CD4-positive, alpha-beta T cell treated with Interleukin-17A for 4 hours (primary cell): ENCODE measurements at regions not wholly inside any gene's neighbourhood (a gene's known extent, or its start where the extent isn't known, plus 50 kb on each side); places are given as distances from the start of the nearest gene placed in this dataset.
"Not testable (repeated sequence)": the region's sequence is repeated elsewhere in the genome, so short reads cannot be mapped to it uniquely, and the experiment has no call there.

ENCODE experiments used
- DNase-seq: peaks from one replicate; pipeline ENCODE4 v3.0.0-alpha.2; 2020; ENCODE audit warnings: mixed read lengths

DNA sequence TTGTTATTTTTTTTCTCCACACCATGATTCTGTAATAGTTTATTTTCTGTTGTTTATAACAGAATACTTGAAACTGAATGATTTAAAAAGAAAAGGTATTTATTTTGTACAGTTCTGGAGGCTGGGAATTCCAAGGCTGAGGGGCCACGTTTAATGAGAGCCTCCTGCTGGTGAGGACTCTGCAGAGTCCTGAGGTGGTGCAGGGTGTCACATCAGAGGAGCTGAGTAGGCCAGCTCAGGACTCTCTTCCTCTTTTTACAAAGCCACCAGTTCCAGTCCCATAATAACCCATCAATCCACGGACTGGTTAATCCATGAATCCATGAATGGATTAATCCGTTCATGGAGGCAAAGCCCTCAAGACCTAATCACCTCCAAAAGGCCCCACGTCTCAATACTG is 71.6 kb downstream of the TFAP2A start:
- no peak for DNase-seq

DNA sequence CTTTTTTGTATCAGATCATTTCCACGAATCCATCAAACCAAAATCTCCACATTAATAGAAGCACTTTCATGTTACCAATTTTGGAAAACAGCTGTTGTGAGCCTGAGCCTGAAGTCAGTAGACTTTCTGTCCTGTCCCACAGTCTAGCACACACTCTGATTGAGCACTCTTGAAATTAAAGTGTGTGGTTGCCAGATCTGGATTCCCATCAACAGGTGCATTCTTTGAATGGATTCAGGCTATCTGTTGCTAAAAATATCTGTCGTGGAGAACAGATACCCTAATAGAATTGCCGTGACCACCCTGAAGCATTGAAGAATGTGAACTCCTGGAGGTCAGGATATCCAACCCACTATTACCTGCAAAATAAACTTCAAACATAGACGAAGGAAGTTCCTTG is 73.3 kb downstream of the TFAP2A start:
- DNase-seq = no peak

DNA sequence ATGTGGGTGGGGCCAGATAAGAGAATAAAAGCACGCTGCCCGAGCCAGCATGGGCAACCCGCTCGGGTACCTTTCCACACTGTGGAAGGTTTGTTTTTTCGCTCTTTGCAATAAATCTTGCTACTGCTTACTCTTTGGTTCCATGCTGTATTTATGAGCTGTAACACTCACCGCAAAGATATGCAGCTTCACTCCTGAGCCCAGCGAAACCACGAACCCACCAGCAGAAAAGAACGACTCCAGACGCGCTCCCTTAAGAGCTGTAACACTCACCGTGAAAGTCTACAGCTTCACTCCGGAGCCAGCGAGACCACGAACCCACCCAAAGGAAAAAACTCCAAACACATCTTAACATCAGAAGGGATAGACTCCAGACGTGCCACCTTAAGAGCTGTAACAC is 76.7 kb downstream of the TFAP2A start:
- DNase-seq = no peak

DNA sequence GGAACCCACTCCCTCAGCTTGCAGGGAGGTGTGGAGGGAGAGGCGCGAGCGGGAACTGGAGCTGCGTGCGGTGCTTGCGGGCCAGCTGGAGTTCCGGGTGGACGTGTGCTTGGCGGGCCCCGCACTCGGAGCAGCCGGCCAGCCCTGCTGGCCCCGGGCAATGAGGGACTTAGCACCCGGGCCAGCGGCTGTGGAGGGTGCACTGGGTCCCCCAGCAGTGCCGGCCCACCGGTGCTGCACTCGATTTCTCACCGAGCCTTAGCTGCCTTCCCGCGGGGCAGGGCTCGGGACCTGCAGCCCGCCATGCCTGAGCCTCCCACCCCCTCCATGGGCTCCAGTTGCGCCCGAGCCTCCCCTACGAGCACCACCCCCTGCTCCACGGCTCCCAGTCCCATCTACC is 77.5 kb downstream of the TFAP2A start:
- DNase-seq = not testable (repeated sequence)

DNA sequence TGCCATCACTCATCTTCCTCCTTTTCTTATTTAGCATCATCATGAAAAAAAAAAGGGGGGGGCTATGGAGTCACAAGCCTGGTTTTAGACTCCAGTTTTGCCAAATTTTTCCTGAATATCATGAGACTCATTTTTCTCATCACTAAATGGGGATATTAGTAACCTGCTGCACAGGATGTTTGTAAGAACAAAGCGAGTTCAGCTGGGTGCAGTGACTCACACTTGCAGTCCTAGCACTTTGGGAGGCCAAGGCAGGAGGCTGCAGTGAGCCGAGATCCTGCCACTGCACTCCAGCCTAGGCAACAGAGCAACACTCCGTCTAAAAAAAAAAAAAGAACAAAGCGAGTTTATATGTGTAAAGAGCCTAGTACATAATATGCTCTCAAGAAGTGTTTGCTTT is 82.8 kb downstream of the TFAP2A start:
- DNase-seq = no peak

DNA sequence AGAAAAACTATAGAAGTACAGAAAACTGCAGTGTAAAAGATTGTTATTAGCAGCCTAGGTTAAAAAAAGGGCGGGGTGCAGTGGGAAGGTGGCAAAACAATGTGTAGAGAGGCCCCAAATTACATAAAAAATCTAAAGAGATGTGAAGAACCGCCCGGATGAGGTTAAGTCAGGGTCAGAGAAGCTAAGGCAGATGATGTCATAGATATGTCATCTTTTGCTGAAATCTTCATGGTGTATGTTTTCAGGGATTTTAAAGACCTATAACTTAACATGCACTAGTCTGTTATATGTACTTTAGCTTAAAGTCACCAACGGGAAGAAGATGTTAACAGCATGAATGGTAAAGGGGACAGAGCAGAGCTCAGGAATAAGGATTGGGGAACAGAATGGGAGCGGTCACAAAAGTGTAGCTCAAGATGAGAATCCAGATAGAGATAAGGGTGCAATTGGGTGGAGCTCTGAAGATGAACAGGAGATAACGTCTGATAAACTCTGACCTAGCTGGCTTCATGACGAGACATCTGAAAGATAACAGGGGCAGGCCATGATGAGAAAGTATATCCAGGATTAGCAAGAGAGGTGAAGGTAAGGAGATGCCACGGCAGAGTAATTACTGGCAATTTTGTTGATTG is 83.4 kb downstream of the TFAP2A start:
- DNase-seq = no peak

DNA sequence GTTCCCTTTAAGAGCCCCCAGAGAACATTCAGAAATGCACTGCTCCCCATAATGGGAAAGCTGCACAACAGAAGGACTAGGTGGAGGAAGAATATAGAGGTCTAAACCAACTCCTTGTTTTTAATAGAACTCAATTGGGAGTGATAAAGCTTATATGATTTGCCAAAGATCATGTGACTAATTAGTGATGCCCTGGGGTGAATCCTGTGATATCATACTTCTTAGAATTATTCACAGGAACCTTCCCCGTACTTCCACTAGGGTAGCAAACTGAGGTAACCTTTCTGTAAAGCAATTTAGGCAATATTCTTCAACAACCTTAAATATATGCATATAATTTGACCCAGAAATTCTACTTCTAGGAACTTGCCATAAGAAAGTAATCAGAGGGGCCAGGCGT is 84.4 kb downstream of the TFAP2A start:
- DNase-seq = no peak

DNA sequence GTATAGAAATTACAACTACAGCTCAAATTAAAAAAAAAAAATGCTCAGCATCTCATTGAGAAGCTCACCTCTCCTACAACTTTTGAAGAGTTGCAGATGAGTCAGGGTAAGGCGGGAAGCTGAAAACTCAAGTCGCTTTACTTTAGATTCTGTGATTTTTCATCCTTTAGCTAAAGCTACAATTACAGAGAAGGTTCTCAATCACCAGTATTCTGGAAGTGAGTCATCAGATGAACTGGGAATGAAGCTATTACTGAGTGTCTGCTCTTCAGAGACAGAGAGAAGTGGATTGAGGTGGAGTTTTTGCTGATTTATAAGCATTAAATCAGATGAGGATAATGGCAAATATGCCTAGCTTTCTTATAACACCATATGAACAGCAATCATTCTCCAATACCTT is 91.9 kb downstream of the TFAP2A start:
- no peak for DNase-seq

DNA sequence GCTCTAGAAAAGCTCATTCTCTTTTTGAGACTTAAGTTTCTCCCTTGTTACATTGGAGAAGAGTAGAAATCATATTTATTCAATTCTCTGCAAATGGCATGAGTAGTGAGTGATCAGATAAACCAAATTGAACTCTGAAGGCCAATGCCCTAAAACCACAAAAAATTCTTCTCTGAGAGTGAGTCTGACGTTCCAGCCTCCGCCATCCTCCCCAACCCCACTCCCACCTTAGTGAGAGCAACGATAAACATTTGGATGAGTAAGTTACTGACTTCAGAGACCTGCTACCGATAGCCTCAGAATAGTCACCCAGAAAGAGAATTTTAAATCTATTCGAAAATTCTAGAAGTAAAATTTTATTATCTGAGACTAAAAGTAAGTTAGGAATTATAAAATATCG is 94.6 kb downstream of the TFAP2A start:
- DNase-seq = no peak

DNA sequence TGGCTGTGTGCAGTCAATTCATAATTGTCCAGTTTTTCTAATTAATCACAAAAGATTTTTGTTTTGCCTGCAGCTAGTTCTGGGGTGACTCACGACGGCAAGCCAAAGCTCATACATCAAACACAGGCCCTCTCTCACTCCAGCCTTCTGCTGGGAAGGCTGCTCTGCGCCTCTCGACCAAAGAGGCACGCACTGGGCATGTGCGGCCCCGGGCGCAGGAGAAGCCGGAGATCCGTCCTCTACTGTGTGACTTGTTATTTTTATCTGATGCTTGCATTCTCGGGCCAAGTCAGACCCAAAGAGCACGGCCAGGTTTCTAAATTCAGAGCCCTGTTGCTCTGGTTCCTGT is 98.5 kb downstream of the TFAP2A start:
- no peak for DNase-seq

DNA sequence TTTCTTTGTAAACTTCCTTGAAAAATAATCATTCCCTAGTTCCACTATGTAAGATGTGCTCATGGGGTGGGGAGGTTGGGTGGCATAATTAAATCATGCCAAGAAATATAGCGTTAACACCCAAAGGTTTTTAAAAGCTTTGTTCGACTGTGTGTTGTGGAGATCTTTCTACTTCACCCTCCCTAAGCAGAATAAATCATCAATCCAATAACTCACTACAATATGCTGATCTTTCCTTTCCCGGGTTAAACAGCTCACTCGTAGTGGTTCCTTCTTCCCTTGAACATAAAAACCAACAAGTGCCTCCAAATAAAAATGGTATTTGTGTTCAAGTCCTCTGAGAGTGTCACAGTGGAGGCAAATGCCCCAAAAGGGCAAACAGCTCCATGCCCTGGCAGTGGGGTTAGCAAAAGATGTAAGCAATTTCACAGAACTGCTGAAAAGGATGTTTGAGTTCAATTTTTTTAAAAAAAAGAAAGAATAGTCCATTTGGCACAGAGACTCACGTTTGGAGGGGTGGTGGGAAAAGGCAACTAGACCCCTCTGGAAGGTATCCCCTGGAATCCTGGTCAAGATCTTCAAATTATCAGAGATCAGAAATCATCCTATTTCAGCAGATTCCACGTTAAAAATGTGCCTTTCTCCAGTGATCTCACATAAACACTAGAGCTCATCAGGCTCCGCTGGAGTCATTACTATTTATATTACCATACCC is 99.1 kb downstream of the TFAP2A start:
- DNase-seq = no peak

DNA sequence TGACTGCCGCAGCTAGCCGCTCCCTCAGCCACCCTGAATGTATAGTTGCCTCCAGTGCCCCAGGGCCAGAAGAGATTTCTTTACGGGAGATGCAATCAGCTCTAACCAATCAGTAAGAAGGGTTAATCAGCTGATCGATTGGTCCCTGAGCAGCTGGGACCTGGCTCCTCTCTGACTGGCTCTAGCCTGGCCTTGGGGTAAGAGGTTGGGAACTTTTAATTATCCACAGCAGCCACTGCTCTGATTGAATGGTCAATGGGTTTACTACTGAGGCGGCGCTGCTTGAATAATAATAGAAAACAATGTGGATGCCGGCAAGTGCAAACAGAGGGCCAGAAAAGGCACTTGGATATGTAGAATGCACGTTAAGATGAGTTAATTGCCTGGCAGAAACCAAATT is 99.8 kb downstream of the TFAP2A start:
- no peak for DNase-seq

DNA sequence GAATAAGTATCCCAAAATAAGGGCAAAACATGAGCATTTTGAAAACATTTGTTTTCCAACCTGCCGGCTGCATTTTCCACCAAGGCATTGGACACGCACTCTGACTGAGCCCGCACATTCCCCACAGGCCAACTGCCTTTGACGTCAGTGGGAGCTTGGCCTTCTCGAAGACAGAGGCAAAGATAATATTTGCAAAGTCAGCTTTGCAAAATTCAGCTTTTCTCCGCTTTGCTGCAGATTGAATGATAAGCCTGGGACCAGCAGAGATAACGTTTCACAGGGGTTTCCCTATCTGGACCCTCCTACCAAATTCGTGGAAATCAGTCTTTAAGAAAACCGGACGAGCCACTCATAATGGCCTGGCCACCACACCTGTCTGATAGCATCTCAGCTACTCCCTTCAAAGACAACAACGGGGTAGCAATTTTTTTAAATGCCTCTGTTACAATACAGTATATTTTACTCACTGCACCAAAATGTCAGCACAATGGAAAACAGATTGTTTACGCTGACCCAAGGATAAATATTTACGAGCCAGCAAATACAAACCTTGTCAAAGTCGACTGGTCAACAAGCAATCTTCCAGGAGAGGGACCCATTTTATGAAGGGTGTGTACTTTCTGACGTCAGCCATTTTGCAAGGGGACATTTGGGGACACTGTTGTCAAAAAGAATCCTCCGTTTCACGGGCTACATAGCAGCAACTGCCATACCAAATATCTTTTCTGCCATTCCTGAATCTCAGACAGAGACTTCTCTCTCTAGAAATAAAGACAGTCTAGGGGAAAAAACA is 100.5 kb downstream of the TFAP2A start:
- DNase-seq = no peak

DNA sequence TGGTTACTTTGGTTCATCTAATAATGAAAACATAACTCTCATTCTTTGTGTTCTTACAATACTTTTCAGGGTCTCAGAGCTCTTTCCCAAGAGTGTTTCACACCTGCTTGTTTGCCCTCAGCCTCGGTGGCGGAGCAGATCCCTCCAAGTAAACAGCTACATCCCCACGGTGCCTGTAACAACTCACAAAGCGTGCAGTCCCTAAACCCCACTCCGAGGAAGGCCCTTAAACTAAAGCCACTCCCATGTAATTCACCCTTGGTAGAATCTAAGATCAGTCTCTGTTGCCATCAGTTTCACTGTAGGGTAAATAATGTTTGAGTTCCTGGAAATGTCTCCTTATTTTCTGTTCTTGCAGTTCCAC is 101.1 kb downstream of the TFAP2A start:
- DNase-seq = no peak

DNA sequence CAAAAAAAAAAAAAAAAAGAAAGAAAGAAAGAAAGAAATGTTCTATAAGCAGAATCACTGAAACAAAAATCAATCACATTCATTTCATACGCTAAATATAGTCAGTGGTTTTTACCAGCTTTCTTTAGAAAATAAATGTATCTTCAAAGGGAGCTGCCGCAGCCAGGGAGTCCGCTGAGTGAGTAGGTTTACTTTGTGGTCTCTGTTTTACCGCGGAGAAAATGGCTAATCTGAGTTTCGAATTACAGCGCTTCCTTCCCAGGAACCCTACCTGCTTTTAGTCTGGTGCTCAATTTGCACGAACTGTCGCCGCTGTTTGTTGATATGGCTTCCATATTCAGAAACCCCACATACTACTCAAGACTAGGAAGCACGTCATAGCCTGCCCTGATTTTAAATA is 102.4 kb downstream of the TFAP2A start:
- DNase-seq = no peak

DNA sequence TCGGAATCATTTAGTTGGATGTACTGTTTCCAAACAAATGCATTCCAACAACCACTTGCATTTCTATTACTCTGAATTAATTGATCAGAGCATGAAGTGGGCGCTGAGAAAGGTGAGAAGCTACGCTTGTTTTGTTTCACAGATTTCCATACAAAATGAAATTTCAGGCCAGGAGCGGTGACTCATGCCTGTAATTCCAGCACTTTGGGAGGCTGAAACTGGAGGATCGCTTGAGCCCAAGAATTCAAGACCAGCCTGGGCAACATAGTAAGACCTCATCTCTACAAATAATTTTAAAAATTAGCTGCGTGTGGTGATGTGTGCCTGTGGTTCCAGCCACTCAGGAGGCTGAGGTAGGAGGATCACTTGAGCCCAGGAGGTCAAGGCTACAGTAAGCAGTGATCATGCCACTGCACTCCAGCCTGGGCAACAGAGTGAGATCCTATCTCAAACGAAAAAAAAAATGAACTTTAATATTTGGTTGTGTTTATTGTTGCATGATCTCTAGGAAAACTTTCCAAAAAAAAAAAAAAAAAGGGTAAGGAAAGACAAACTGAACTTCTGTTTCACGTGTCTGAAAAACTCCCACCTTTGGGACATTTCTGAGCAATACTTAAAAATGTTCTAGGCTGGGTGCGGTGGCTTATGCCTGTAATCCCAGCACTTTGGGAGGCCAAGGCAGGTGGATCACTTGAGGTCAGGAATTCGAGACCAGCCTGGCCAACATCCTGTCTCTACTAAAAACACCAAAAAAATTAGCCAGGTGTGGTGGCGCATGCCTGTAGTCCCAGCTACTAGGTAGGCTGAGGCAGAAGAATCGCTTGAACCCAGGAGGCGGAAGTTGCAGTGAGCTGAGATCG is 103.1 kb downstream of the TFAP2A start:
- not testable (repeated sequence) for DNase-seq

DNA sequence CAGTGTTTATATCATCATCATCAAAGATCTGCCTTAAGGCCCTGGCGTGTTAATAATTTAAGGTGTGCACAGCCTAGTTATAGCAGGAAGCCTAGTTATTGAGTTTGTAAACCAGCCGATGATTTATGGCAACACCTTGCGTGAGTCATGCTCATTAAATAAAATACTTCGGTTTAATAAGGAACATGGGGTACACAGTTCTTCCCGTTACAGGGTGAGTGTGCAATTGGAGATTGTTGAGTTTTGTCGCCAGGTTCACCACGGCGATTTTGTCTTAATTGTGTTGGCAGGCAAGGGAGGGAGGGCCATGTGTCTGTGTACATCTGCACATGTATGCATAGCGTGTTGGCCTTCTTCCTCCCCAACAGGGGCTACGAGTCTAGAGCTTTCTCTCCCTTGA is 104.0 kb downstream of the TFAP2A start:
- no peak for DNase-seq

DNA sequence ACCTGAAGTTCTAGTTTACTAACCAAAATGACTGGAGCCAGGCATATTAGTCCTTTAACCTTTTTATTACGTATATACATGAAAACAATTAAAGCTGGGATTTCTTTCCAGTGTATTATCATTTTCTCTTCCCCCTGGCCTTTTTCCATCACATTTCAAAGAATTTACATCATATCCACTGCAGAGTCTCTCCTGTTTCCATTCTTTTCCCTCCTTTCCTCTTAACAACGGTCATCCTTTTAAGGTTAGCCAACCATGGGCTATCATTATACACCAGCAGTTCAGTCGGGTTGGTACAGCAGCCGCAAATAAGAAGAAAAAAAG is 104.6 kb downstream of the TFAP2A start:
- no peak for DNase-seq

DNA sequence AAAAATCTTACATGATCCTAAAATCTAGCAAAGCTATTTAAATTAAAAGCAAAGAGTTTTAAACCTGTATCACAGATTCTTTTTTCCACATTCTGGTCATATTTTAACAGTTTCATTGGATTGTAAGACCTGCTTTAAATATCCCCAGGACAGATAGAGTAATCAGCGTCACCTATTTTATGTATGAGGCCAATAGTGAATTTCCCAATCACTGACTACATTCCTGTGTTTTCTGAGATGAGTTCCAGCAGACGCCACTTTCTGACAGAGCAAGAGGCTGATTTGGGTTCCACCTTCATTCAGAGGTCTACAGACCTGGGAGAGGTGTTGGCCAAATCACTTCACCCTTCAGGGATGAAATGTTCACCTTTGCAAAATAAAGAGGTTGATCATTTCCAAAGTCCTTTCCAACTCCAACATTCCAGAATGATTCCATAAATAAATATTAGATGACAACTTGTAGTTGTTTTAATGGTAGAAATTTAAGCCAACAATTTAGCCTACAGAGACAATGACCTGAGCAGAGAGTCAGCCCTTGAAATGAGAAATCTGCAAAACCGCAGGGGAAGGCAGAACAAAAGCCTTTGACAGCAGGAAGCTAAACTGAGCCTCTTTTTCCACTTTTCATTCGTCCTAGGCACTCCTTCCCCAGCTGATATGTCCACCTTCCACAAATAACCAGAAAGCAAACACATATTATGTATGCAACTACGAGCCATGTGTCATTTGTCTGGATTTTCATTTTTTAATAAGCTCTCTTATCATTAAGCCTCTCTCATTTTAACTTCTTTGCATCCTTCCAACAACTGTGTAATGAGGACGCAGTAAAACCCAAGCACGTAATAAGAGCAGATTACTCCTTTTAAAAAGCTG is 105.2 kb downstream of the TFAP2A start:
- DNase-seq = no peak

DNA sequence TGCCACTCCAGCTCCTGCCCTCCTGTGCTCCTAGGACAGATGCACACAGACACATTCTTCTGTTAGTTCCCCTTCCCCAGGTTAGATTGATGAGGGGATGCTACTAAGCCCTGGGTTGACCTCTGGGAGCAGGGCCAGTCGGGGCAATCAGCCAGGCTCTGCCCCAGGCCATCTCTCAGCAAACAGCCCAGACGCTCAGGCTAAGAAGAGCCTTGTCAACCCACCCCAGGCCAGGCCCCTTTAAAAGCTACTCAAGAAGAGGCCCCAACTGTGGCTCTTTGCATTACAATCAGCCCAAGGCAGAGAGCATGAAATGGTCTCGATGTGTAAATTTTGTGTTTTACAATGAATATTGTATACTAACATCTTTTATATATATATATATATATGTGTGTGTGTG is 107.4 kb downstream of the TFAP2A start:
- no peak for DNase-seq

DNA sequence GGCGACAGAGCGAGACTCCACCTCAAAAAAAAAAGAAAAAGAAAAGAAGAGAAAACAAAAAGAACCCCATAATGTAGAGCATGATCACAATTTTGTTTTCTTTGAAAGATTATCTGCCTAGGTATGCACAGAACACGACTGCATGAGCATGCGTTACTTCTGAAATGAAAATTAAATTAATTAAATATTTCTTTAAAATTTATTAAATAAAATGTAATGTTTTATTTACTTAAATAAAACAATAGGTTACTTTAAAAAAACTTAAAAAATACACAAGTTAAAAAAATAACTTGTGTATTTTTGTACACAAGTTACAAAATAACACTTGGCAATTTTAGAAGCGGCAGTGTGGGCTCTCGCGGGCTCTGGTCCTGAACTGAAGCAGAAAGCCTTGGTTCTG is 107.8 kb downstream of the TFAP2A start:
- no peak for DNase-seq

DNA sequence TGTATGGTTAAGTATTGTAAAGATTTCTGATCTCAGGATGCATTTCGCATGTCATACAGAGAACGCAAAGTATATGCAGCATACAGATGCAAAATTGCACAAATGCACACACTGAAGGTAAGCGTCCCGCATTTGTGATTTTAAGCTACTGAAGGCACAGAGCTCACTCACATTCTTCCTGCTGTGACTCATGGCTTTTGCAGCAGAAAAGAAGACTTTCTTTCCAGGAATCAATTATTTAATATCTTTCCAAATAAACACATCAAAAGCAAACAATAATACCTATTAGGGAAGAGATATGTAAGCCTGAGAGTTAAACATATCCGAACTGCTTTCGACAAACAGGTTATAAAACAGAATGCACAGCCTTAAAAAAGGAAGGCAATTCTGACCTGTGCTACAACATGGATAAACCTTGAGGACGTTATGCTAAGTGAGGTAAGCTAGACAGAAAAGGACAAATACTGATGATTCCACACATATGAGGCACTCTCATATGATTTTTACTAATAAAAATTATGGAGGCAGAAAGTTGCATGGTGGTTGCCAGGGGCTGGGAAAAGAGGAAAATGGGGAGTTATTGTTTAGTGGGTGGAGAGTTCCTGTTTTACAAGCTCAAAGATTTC is 109.0 kb downstream of the TFAP2A start:
- no peak for DNase-seq
